ENCODE measurements at regions not wholly inside any gene's neighbourhood (a gene's known extent, or its start where the extent isn't known, plus 50 kb on each side); places are given as distances from the start of the nearest gene placed in this dataset.

- TF ChIP-seq CTCF (IDR thresholded peaks at IDR 0.05) (no peak), POLR2AphosphoS5 (IDR thresholded peaks at IDR 0.05) (no peak), POLR2A (IDR thresholded peaks at IDR 0.05) (no peak)
Measured at GRCh38 chr4:111204797-111205196, 581.9 kb upstream of the PITX2 start.
